ENCODE measurements at regions not wholly inside any gene's neighbourhood (a gene's known extent, or its start where the extent isn't known, plus 50 kb on each side); places are given as distances from the start of the nearest gene placed in this dataset.

GRCh38 chr18:24910221-24910620 lies 441.7 kb downstream of the ZNF521 start:
- ChIA-PET CTCF (no interaction called here), POLR2A (no interaction called here)
- no peak for TF ChIP-seq CTCF (IDR thresholded peaks at IDR 0.05; ENCODE audit: control extremely low read depth, extremely low read depth, low read depth, missing control alignments)
- no peak for DNase-seq (ENCODE audit: extremely low spot score)

GRCh38 chr18:24913507-24914170 lies 438.3 kb downstream of the ZNF521 start:
- CTCF ChIA-PET, result no interaction called here
- no peak for TF ChIP-seq CTCF (IDR thresholded peaks at IDR 0.05; ENCODE audit: control extremely low read depth, extremely low read depth, low read depth, missing control alignments)
- POLR2A ChIA-PET, result no interaction called here
- DNase-seq (ENCODE audit: extremely low spot score), result no peak

GRCh38 chr18:24914171-24914525 lies 437.8 kb downstream of the ZNF521 start:
- no peak for TF ChIP-seq CTCF (IDR thresholded peaks at IDR 0.05; ENCODE audit: control extremely low read depth, extremely low read depth, low read depth, missing control alignments)
- POLR2A ChIA-PET, result no interaction called here
- CTCF ChIA-PET, result no interaction called here
- DNase-seq (ENCODE audit: extremely low spot score), result no peak

- TF ChIP-seq CTCF (IDR thresholded peaks at IDR 0.05; ENCODE audit: control extremely low read depth, extremely low read depth, low read depth, missing control alignments), result no peak
- no peak for DNase-seq (ENCODE audit: extremely low spot score)
- POLR2A ChIA-PET, result no interaction called here
- CTCF ChIA-PET, result no interaction called here
Observed at GRCh38 chr18:24914685-24915084, 437.3 kb downstream of the ZNF521 start.

- POLR2A ChIA-PET, result no interaction called here
- CTCF ChIA-PET, result no interaction called here
- TF ChIP-seq CTCF (IDR thresholded peaks at IDR 0.05; ENCODE audit: control extremely low read depth, extremely low read depth, low read depth, missing control alignments), result no peak
- DNase-seq (ENCODE audit: extremely low spot score), result no peak
Observed at GRCh38 chr18:24915547-24915946, 436.4 kb downstream of the ZNF521 start.

- no peak for TF ChIP-seq CTCF (IDR thresholded peaks at IDR 0.05; ENCODE audit: control extremely low read depth, extremely low read depth, low read depth, missing control alignments)
- POLR2A ChIA-PET, result no interaction called here
- DNase-seq (ENCODE audit: extremely low spot score), result no peak
- CTCF ChIA-PET, result no interaction called here
Observed at GRCh38 chr18:24917767-24918166, 434.2 kb downstream of the ZNF521 start.

- POLR2A ChIA-PET, result no interaction called here
- TF ChIP-seq CTCF (IDR thresholded peaks at IDR 0.05; ENCODE audit: control extremely low read depth, extremely low read depth, low read depth, missing control alignments), result no peak
- DNase-seq (ENCODE audit: extremely low spot score), result no peak
- CTCF ChIA-PET, result no interaction called here
Observed at GRCh38 chr18:24918257-24918656, 433.7 kb downstream of the ZNF521 start.
